ENCODE measurements at regions not wholly inside any gene's neighbourhood (a gene's known extent, or its start where the extent isn't known, plus 50 kb on each side); places are given as distances from the start of the nearest gene placed in this dataset.

DNA sequence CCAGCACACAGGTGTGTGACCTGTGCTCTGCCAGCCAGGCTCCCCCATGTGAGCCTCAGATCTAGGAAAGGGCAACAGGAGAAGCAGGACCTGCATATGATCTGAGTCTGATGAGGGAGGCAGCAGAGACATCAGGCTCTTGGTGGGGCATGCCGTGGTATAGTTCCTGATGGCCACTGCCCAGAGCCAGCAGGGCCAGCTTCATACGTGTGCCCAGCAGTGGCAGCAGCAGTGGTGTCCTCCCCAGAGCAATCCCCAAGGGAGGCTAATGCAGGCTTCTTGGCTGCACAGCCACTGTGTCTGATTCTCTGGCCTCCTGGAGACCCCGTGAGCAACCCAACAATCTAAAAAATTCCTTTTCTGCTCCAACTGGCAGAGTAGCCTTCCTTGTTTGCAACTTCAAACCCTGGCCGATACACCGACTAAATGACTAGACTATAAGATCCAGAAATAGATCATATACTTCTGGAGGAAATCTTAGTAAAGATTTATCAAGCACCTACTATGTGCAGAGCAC is 230.6 kb upstream of the ZMIZ1 start:
- intact Hi-C loops (cut with DNase I, micrococcal nuclease): no loop called here
- ATAC-seq (no peak), DNase-seq (no peak)

- DNase-seq (no peak), ATAC-seq (no peak)
- intact Hi-C loops (cut with DNase I, micrococcal nuclease): no loop called here
Observed at GRCh38 chr10:78843495-78843894, 225.3 kb upstream of the ZMIZ1 start.

DNA sequence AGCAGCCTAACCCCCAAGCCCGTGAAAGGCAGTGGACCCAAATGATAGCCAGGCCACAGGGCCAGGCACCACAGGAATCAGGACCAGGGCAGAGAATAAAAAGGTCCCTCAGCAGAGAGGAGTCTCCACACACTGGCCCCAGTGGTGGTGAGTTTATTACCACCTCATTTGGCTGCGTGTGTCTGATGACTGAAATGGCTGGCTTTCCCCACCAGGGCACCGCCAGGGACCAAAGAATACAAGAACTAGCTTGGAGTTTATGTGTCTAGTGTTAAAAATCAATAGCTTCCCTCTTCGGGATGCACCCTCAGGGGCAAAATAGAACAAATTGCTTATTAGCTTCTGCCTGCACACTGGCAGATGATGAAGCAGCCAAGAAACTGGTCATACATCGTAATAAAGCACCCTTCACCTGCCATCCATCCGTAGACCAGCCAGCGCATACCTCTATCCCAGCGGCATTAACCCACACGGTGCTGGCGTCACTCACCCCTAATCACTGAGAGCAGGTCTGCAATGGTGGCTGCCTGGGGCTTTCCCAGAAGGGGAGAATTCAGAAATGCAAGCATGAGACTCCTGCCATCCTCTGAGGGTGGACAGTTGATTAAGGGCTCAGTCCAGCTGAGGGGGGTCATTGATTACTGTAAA is 223.7 kb upstream of the ZMIZ1 start:
- intact Hi-C loops (cut with DNase I, micrococcal nuclease): no loop called here
- no peak for ATAC-seq
- DNase-seq: no peak

DNA sequence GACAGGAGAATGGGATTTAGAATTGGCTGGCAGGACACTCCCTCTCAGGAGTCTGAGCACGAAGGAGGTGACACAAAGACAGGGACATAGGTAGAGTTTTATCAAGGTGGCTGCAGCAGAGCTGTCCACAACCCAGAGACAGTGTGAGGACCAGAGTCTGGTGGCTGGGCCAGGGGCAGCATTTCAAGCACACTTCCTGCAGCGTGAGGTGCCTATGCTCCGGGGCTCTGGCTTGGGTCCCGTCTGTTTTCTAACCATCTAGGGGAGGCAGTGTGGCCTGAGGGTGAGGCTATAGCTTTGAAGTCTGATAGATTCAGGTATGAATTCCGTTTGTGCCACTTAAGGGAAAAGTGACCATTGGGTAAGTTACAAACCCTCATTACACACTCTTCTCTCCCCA is 222.7 kb upstream of the ZMIZ1 start:
- no peak for ATAC-seq
- no peak for DNase-seq
- intact Hi-C loops (cut with DNase I, micrococcal nuclease): no loop called here

GRCh38 chr10:78846760-78847159 is 222.0 kb upstream of the ZMIZ1 start:
- no peak for ATAC-seq
- DNase-seq: no peak
- intact Hi-C loops (cut with DNase I, micrococcal nuclease): no loop called here

DNA sequence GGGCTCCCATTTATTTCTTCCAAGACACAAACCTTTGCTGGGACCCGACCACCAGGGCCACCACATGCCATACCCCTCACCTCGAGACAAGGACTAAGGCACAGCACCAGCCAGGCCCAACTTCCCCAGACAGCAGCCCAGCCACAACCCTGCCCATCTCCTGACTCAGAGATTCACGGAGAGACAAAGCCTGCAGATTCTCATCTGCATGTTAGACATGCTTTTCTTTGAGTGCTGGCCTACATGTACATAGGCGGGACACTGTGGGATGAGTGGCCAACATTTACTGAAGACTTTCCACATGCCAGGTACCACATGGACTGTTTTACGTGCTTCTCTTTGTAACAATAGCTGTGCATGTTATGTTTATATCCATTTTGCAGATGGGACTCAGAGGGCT is 221.3 kb upstream of the ZMIZ1 start:
- no peak for ATAC-seq
- no peak for DNase-seq
- intact Hi-C loops (cut with DNase I, micrococcal nuclease): no loop called here

DNA sequence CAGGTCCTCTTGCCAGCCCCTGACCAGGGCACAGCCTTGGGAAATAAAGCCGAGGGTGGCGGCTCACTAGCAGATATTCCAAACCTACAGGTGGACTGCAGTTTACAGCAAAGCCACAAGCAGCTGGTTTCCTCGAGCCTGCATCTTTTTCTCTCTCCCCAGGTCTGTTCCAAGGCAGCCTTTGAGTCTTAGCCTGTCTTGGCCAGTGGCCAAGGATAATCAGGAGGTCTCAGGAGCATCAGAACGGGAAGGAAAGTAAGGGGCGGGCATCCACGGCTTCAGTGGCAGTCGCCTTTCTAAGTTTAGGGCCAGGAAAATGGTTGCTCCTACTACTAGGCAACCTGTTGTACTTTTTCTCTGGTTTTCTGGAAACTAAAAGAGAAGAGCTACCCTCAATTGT is 219.7 kb upstream of the ZMIZ1 start:
- DNase-seq: no peak
- no peak for ATAC-seq
- intact Hi-C loops (cut with DNase I, micrococcal nuclease): no loop called here

- no peak for DNase-seq
- no peak for ATAC-seq
- intact Hi-C loops (cut with DNase I, micrococcal nuclease): no loop called here
Observed at GRCh38 chr10:78849731-78850130, 219.0 kb upstream of the ZMIZ1 start.

DNA sequence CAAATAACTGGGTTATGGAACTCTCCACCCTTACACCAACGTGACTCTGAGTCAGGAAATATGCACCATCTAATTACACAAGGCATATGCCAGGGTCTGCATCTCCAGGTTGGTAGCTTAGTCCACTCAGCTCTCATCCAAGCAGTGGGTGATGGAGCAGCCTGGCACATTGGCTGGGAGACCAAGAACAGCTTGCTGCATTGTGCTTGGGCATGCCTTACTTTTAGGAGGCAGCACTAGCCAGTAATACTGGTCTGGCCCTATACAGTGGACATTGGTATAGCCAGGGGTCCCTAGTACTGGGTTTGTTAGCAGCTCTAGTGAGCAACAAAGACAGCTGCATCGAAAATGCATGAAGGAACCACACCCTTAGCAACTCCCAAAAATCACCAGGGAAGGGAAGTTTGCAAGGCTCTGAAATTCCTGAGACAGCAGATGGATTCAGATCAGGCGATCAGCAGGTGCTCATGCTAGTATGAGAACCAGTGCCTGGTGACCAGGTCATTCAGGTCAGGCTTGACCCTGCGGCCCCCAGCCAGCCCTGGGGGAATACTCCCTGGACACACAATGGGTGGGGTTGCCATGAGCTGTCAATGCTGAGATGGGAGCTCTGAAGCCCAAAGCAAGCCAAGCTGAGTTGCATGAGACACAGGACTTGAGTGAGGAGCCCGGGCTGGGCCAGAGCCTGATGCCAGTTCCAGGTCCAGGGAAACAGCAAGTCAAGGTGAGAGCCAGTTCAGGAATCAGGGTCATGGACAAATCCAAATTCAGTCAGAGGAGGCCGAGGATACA is 217.9 kb upstream of the ZMIZ1 start:
- ATAC-seq: no peak
- intact Hi-C loops (cut with DNase I, micrococcal nuclease): no loop called here
- DNase-seq: peak in 1 of 2 donors; percentile 10

- DNase-seq (peak in 1 of 2 donors; percentile 7), ATAC-seq (no peak)
- intact Hi-C loops (cut with DNase I, micrococcal nuclease): no loop called here
Observed at GRCh38 chr10:78851647-78852046, 217.1 kb upstream of the ZMIZ1 start.

- ATAC-seq: peak; percentile 91
- peak in 1 of 2 donors; percentile 57 for DNase-seq
- intact Hi-C loops (cut with DNase I, micrococcal nuclease): no loop called here
Observed at GRCh38 chr10:78852466-78853240, 216.1 kb upstream of the ZMIZ1 start.

DNA sequence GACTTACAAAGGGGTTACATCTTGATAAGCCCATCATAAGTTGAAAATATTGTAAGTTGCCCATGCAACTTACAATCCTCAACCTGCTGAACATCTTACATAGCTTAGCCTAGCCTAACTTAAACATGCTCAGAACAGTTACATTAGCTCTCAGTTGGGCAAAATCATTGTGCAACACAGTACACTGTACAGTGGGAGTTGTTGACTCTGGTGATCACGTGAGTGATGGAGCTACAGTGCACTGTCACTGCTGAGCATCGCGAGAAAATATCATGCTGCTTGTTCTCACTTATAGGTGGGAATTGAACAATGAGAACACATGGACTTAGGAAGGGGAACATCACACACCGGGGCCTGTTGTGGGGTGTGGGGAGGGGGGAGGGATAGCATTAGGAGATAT is 214.9 kb upstream of the ZMIZ1 start:
- ATAC-seq (no peak), DNase-seq (no peak)
- intact Hi-C loops (cut with DNase I, micrococcal nuclease): no loop called here

DNA sequence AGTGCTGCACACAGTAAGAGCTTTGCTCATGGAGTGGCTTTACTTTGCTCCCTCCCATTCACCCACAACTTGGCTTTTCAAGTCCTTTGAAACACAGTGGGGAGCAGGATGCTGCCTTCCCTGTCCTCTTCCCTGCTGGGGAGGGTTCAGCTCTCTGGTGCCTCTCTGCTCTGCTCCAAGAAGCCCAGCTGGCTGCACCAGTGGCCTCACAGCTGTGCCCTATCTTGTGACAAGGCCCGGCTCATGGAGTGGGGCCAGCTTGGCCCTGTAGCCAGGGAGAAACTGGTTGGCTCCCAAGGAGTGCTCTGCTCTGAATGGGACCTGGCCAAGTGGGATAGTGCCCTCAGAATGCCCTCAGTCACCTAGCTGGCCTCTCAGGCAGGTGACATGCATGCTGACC is 212.3 kb upstream of the ZMIZ1 start:
- intact Hi-C loops (cut with DNase I, micrococcal nuclease): no loop called here
- DNase-seq: peak in 1 of 2 donors; percentile 28
- ATAC-seq: no peak

DNA sequence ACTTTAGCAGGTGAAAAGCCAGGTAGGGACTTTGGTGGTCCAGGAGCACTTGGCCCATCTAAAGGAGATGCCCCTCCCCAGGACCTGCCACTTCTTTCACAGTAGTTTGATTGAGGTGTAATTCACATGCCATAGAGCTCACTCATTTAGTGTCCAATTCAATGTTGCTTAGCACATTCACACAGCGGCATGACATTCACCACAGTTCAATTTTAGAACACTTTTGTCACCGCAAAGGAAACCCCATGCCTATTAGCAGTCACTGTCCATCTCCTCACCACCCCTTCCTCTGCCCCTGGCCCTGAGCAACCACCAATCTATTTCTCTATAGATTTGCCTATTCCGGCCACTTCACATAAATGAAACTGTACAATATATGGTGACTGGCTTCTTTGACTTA is 211.6 kb upstream of the ZMIZ1 start:
- ATAC-seq (no peak), DNase-seq (no peak)
- intact Hi-C loops (cut with DNase I, micrococcal nuclease): no loop called here

GRCh38 chr10:78859266-78859665 is 209.5 kb upstream of the ZMIZ1 start:
- DNase-seq (no peak), ATAC-seq (no peak)
- intact Hi-C loops (cut with DNase I, micrococcal nuclease): no loop called here

DNA sequence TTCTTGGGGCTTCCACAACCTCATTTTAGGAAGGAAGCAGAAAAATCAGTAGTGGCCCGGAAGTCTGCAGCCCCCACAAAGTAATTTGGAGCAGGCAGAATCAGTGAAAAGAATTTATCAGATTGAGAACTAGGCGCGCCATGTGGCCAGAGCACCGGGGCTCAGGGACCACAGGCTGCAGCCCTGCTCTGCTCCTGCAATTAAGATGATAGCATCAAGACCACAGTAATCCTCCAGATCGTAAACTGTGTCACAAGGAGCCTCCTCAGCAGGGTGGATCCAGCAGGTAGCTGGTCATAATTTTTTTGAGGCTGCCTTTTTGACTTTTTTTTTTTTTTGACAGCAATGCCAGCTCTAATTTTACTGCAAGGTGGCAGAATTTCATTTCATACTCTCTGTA is 209.0 kb upstream of the ZMIZ1 start:
- intact Hi-C loops (cut with DNase I, micrococcal nuclease): no loop called here

DNA sequence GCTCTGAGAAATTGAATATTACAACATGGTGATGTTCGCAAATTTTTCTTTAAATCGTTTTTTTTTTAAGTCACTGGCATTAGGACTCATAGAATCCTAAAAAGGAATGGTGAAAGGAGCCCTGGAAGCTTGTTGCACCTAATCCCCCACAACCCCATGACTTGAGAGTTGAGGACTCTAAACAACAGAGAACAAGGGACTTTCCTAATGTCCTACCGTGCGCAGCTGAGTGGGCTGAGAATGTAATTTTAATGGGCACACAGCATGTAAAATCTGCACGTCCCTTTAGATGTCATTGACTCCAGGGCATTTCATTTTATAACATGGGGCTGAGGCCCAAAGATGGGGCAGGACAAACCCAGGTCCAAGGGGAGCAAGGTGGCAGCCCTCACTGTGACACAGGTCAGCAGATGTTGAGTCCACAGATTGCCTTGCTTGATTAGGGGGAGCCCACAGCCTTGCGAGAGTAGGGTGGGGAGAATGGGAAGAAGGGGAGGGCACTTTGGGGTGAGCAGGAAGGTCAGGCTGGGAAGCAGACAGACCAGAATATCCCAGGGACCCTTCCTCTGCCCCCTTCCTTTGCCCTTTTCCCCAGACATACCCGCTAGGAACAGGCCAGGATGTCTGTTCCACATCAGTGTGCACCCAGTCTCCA is 208.4 kb upstream of the ZMIZ1 start:
- intact Hi-C loops (cut with DNase I, micrococcal nuclease): no loop called here

More for the DNA sequence above, 209.0 kb upstream of the ZMIZ1 start:
- no peak for ATAC-seq
- DNase-seq: no peak

DNA sequence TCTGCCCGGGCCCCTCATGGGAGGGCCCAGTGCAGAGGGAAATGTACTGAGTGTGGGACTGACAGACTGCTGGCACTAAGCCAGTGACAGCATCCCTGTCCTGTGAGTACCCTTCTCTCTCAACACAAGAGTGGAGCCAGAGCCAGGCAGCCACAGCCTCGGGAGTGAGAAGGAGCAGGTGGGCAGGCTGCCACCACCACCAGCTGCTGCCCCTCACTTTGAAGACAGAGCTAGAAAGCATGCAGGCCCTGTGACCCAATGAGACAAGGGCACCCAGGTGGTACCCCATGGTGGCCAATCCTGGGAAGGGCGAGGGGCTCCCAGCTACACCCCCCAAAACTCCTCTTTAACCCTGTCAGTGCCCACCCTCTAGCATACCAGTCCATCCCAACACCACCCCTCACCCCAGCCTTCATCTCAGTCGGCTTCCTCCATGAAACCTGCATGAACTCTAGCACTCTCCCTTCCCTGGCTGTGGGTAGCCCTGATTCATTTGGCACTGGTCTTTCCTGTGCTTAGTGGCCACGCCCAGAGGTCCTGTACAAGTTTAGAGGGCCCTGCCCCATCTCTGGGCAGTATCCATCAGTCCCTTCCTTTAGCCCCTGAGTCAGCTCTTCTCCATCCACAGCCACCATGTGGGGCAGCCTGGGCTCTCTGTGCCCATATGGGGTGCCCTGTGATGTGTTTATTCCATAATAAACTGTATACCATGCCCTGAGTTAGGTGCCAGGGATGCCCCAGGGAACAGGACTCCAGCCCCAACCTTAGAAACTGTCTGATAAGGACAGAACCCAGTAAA is 207.0 kb upstream of the ZMIZ1 start:
- no peak for DNase-seq
- intact Hi-C loops (cut with DNase I, micrococcal nuclease): no loop called here
- no peak for ATAC-seq

More for the DNA sequence above, 208.4 kb upstream of the ZMIZ1 start:
- no peak for DNase-seq
- no peak for ATAC-seq

DNA sequence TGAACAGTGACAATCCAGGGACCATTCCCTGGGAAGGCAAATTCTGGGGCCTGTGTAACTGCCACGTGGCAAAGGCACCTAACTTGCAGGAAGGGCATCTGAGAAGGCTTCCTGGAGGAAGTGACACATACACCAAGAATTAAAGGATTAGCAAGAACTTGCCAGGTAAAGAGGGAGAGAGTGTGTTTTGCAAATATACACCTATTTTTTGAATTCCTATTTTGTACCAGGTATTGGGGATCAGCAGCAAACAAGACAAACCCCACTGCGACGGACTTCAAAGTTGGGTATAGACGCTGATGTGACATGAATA is 206.5 kb upstream of the ZMIZ1 start:
- intact Hi-C loops (cut with DNase I, micrococcal nuclease): no loop called here
- ATAC-seq: no peak
- no peak for DNase-seq
